ENCODE measurements at regions not wholly inside any gene's neighbourhood (a gene's known extent, or its start where the extent isn't known, plus 50 kb on each side); places are given as distances from the start of the nearest gene placed in this dataset.

- H3K4me2 ChIP-seq (ENCODE audit: insufficient read depth, insufficient read length, low read length): no peak overlapping the region
- H3K23ac ChIP-seq (ENCODE audit: insufficient read length, low read depth, low read length): no peak overlapping the region
- no peak overlapping the region for H2AK5ac ChIP-seq (ENCODE audit: insufficient read length, low read length)
- no peak overlapping the region for H3K56ac ChIP-seq (ENCODE audit: insufficient read length, low read depth, low read length)
- no peak overlapping the region for H3T11ph ChIP-seq (ENCODE audit: low read length)
- Mint-ChIP-seq H3K9me3 (no peaks in the 10 kb centered on the region), H3K4me3 (no peak overlapping the region), H3K27ac (no peak overlapping the region), H3K27me3 (ENCODE audit: low read depth) (no peaks in the 10 kb centered on the region), H3K4me1 (peaks cover 4 to 7% of the 10 kb centered on the region in 2 experiments; a peak in 3 of 4 replicates), H3K36me3 (ENCODE audit: insufficient read depth in 1 of 3, low read depth in 3 of 3) (no peaks in the 10 kb centered on the region)
- H4K5ac ChIP-seq (ENCODE audit: insufficient read length, low read depth, low read length): no peak overlapping the region
- no peak overlapping the region for H2BK120ac ChIP-seq (ENCODE audit: low read depth, low read length, poor library complexity, severe bottlenecking)
- H3K79me1 ChIP-seq (ENCODE audit: insufficient read depth, low read depth, low read length, poor library complexity, severe bottlenecking): no peaks in the 10 kb centered on the region
- no peak overlapping the region for H3K14ac ChIP-seq (ENCODE audit: insufficient read depth, low read length)
- no CpG with 5 or more reads among the region's 3 CpGs for WGBS (ENCODE audit: extremely low coverage, insufficient read length, low lambda C conversion rate)
- H3K27me3 ChIP-seq (ENCODE audit: insufficient read depth, low read length): no peaks in the 10 kb centered on the region
- H3K4me1 ChIP-seq (ENCODE audit: insufficient read depth, low read length): peaks cover under 1% of the 10 kb centered on the region; the same call in 1 of the 2 replicates
- no peak overlapping the region for H3K9ac ChIP-seq (ENCODE audit: extremely low read depth, insufficient read length, low read length)
- no peak for DNase-seq
- H4K8ac ChIP-seq (replicated peaks; ENCODE audit: insufficient read length, low read depth, low read length): no peak overlapping the region
- no peaks in the 10 kb centered on the region for H3K9me3 ChIP-seq (ENCODE audit: control insufficient read depth, low read depth, low read length)
- H3K4ac ChIP-seq (ENCODE audit: low read depth, low read length): no peak overlapping the region
- no peak overlapping the region for H2BK20ac ChIP-seq (ENCODE audit: low read depth, low read length, poor library complexity, severe bottlenecking)
- H2BK15ac ChIP-seq (ENCODE audit: low read depth, low read length): no peak overlapping the region
- H2BK5ac ChIP-seq (ENCODE audit: insufficient read length, low read length): no peak overlapping the region
- no peak for TF ChIP-seq CTCF (conservative IDR thresholded peaks at IDR 0.05)
- no peak overlapping the region for H2AFZ ChIP-seq (ENCODE audit: low read length)
- no peaks in the 10 kb centered on the region for H3K23me2 ChIP-seq (ENCODE audit: insufficient read length, low read depth, low read length, poor library complexity, severe bottlenecking)
- H3K79me2 ChIP-seq (ENCODE audit: insufficient read depth, low read length): no peaks in the 10 kb centered on the region
- no peak overlapping the region for H2BK12ac ChIP-seq (ENCODE audit: insufficient read length, low read depth, low read length)
- no peak overlapping the region for H3K27ac ChIP-seq (ENCODE audit: insufficient read length, low read depth, low read length)
- no peak overlapping the region for H3K18ac ChIP-seq (ENCODE audit: insufficient read length, low read depth, low read length)
- H4K20me1 ChIP-seq (ENCODE audit: control insufficient read depth, insufficient read depth, insufficient read length): no peaks in the 10 kb centered on the region
- no peak overlapping the region for H4K91ac ChIP-seq (ENCODE audit: insufficient read length, low read depth, low read length)
Measured at GRCh38 chr6:9487128-9487527, 927.7 kb downstream of the TFAP2A start.

Measured in H9 (cell line).